GM19467 (cell line): ENCODE measurements at regions not wholly inside any gene's neighbourhood (a gene's known extent, or its start where the extent isn't known, plus 50 kb on each side); places are given as distances from the start of the nearest gene placed in this dataset.

Source experiments
- ATAC-seq: cut with Tn5 transposase; IDR thresholded peaks from one replicate; pipeline ENCODE4 v1.9.1; 2021; ENCODE audit warnings: mild to moderate bottlenecking, moderate library complexity; ENCODE audit not compliant: unreplicated experiment

GRCh38 chr6:163663575-163663974 lies 249.1 kb downstream of the QKI start:
- ATAC-seq: no peak

GRCh38 chr6:163662604-163663225 lies 248.2 kb downstream of the QKI start:
- no peak for ATAC-seq

- peak; percentile 95 for ATAC-seq
Observed at GRCh38 chr6:163661272-163661671, 246.8 kb downstream of the QKI start.

GRCh38 chr6:163659803-163660202 lies 245.3 kb downstream of the QKI start:
- ATAC-seq: no peak

- ATAC-seq: no peak
Observed at GRCh38 chr6:163655217-163656121, 241.0 kb downstream of the QKI start.

- ATAC-seq: no peak
Observed at GRCh38 chr6:163651915-163652668, 237.6 kb downstream of the QKI start.

- no peak for ATAC-seq
Observed at GRCh38 chr6:163651426-163651825, 236.9 kb downstream of the QKI start.

- ATAC-seq: no peak
Observed at GRCh38 chr6:163648868-163649267, 234.3 kb downstream of the QKI start.

- no peak for ATAC-seq
Observed at GRCh38 chr6:163647624-163648023, 233.1 kb downstream of the QKI start.

GRCh38 chr6:163646866-163647265 lies 232.3 kb downstream of the QKI start:
- ATAC-seq: no peak

- no peak for ATAC-seq
Observed at GRCh38 chr6:163646133-163646532, 231.6 kb downstream of the QKI start.

GRCh38 chr6:163645560-163645959 lies 231.0 kb downstream of the QKI start:
- ATAC-seq: no peak

GRCh38 chr6:163643866-163644265 lies 229.3 kb downstream of the QKI start:
- ATAC-seq: no peak

GRCh38 chr6:163641706-163642105 lies 227.2 kb downstream of the QKI start:
- no peak for ATAC-seq

GRCh38 chr6:163640641-163641040 lies 226.1 kb downstream of the QKI start:
- ATAC-seq: no peak

GRCh38 chr6:163637524-163637923 lies 223.0 kb downstream of the QKI start:
- ATAC-seq: peak; percentile 72

GRCh38 chr6:163635731-163636364 lies 221.3 kb downstream of the QKI start:
- ATAC-seq: no peak

GRCh38 chr6:163635315-163635714 lies 220.8 kb downstream of the QKI start:
- no peak for ATAC-seq

GRCh38 chr6:163634211-163635171 lies 220.0 kb downstream of the QKI start:
- ATAC-seq: no peak

- ATAC-seq: no peak
Observed at GRCh38 chr6:163630991-163631390, 216.5 kb downstream of the QKI start.
